ENCODE measurements at regions not wholly inside any gene's neighbourhood (a gene's known extent, or its start where the extent isn't known, plus 50 kb on each side); places are given as distances from the start of the nearest gene placed in this dataset.
"Not testable (repeated sequence)": the region's sequence is repeated elsewhere in the genome, so short reads cannot be mapped to it uniquely, and the experiment has no call there.

- no peak for DNase-seq (ENCODE audit: low spot score)
These were observed 385.8 kb upstream of the GHITM start for GRCh38 chr10:83753490-83753889.

- DNase-seq (ENCODE audit: low spot score) = no peak
These were observed 384.5 kb upstream of the GHITM start for GRCh38 chr10:83754857-83755256.

GRCh38 chr10:83760142-83760541, 379.2 kb upstream of the GHITM start:
- no peak for DNase-seq (ENCODE audit: low spot score)

- DNase-seq (ENCODE audit: low spot score) = no peak
These were observed 374.6 kb upstream of the GHITM start for GRCh38 chr10:83764666-83765065.

GRCh38 chr10:83765731-83766130, 373.6 kb upstream of the GHITM start:
- no peak for DNase-seq (ENCODE audit: low spot score)

GRCh38 chr10:83769281-83769820, 370.0 kb upstream of the GHITM start:
- DNase-seq (ENCODE audit: low spot score) = no peak

- DNase-seq (ENCODE audit: low spot score) = not testable (repeated sequence)
These were observed 352.6 kb upstream of the GHITM start for GRCh38 chr10:83786701-83787100.

GRCh38 chr10:83801983-83802382, 337.3 kb upstream of the GHITM start:
- no peak for DNase-seq (ENCODE audit: low spot score)

GRCh38 chr10:83806717-83807116, 332.6 kb upstream of the GHITM start:
- no peak for DNase-seq (ENCODE audit: low spot score)

GRCh38 chr10:83809001-83809400, 330.3 kb upstream of the GHITM start:
- DNase-seq (ENCODE audit: low spot score) = no peak

- DNase-seq (ENCODE audit: low spot score) = no peak
These were observed 322.4 kb upstream of the GHITM start for GRCh38 chr10:83816942-83817341.

- DNase-seq (ENCODE audit: low spot score) = no peak
These were observed 321.5 kb upstream of the GHITM start for GRCh38 chr10:83817797-83818196.

GRCh38 chr10:83819609-83820008, 319.7 kb upstream of the GHITM start:
- no peak for DNase-seq (ENCODE audit: low spot score)

GRCh38 chr10:83820033-83820432, 319.3 kb upstream of the GHITM start:
- DNase-seq (ENCODE audit: low spot score) = no peak

- DNase-seq (ENCODE audit: low spot score) = no peak
These were observed 315.2 kb upstream of the GHITM start for GRCh38 chr10:83824099-83824498.

- no peak for DNase-seq (ENCODE audit: low spot score)
These were observed 305.2 kb upstream of the GHITM start for GRCh38 chr10:83834096-83834495.

- no peak for DNase-seq (ENCODE audit: low spot score)
These were observed 303.2 kb upstream of the GHITM start for GRCh38 chr10:83835945-83836745.

GRCh38 chr10:83848677-83849076, 290.6 kb upstream of the GHITM start:
- DNase-seq (ENCODE audit: low spot score) = no peak

- no peak for DNase-seq (ENCODE audit: low spot score)
These were observed 290.2 kb upstream of the GHITM start for GRCh38 chr10:83849150-83849549.

- DNase-seq (ENCODE audit: low spot score) = no peak
These were observed 287.2 kb upstream of the GHITM start for GRCh38 chr10:83852146-83852545.

- DNase-seq (ENCODE audit: low spot score) = no peak
These were observed 276.6 kb upstream of the GHITM start for GRCh38 chr10:83862723-83863122.

- DNase-seq (ENCODE audit: low spot score) = no peak
These were observed 275.9 kb upstream of the GHITM start for GRCh38 chr10:83863283-83863966.

- no peak for DNase-seq (ENCODE audit: low spot score)
These were observed 269.4 kb upstream of the GHITM start for GRCh38 chr10:83869898-83870297.
